ENCODE measurements at regions not wholly inside any gene's neighbourhood (a gene's known extent, or its start where the extent isn't known, plus 50 kb on each side); places are given as distances from the start of the nearest gene placed in this dataset.
"Not testable (repeated sequence)": the region's sequence is repeated elsewhere in the genome, so short reads cannot be mapped to it uniquely, and the experiment has no call there.

GRCh38 chr5:84748313-84748712, 363.6 kb upstream of the EDIL3 start:
- Histone ChIP-seq H3K9ac (ENCODE audit: low read length) (no peak overlapping the region), H2AFZ (ENCODE audit: low read depth, low read length, poor library complexity, severe bottlenecking) (no peak overlapping the region), H3K4me3 (replicated peaks in 1 of 2; ENCODE audit: low read depth in 1 of 2, low read length in 2 of 2) (no peak overlapping the region), H3K79me2 (ENCODE audit: insufficient read depth, low read length) (no peaks in the 10 kb centered on the region), H3K36me3 (ENCODE audit: control insufficient read depth in 1 of 2, insufficient read depth in 2 of 2, low read length in 2 of 2) (no peaks in the 10 kb centered on the region), H4K20me1 (ENCODE audit: insufficient read depth) (no peaks in the 10 kb centered on the region), H3K9me2 (ENCODE audit: insufficient read depth) (no peaks in the 10 kb centered on the region), H3K4me1 (ENCODE audit: control insufficient read depth in 1 of 2, insufficient read depth in 2 of 2, low read length in 2 of 2) (no peaks in the 10 kb centered on the region), H3K27ac (ENCODE audit: low read depth, low read length) (no peak overlapping the region), H3K9me3 (ENCODE audit: control insufficient read depth in 1 of 2, insufficient read depth in 1 of 2, low read depth in 1 of 2, low read length in 2 of 2) (no peaks in the 10 kb centered on the region), H3K4me2 (ENCODE audit: low read length) (no peak overlapping the region), H3K27me3 (ENCODE audit: insufficient read depth, low read length) (no peaks in the 10 kb centered on the region)
- no peak for DNase-seq (ENCODE audit: low read depth, low spot score)
- no peak for ATAC-seq
- ChIA-PET RAD21 (ENCODE audit: low non-redundant PET in 1 of 2, low total read pairs in 2 of 2, uncharacterized antibody in 2 of 2, unreplicated experiment in 2 of 2) (no interaction called here), POLR2A (no interaction called here), CTCF (no interaction called here)
- no TSS peak for BruUV-seq (replicated peaks)
- intact Hi-C loops (cut with micrococcal nuclease) = no loop called here
- no peak for TF ChIP-seq ELF1 (IDR thresholded peaks at IDR 0.05; ENCODE audit: borderline replicate concordance, low read depth)
- TF ChIP-seq SP1 (IDR thresholded peaks at IDR 0.05; ENCODE audit: low read depth) = no peak

- H3K79me2 ChIP-seq (ENCODE audit: insufficient read depth, low read length); H3K9me2 ChIP-seq (ENCODE audit: insufficient read depth); H3K27ac ChIP-seq (ENCODE audit: low read depth, low read length); H3K9ac ChIP-seq (ENCODE audit: low read length); H3K4me2 ChIP-seq (ENCODE audit: low read length); H2AFZ ChIP-seq (ENCODE audit: low read depth, low read length, poor library complexity, severe bottlenecking); RAD21 ChIA-PET (ENCODE audit: low non-redundant PET in 1 of 2, low total read pairs in 2 of 2, uncharacterized antibody in 2 of 2, unreplicated experiment in 2 of 2); ATAC-seq; intact Hi-C loops (cut with micrococcal nuclease); H3K4me1 ChIP-seq (ENCODE audit: control insufficient read depth in 1 of 2, insufficient read depth in 2 of 2, low read length in 2 of 2); CTCF ChIA-PET; H3K4me3 ChIP-seq (replicated peaks in 1 of 2; ENCODE audit: low read depth in 1 of 2, low read length in 2 of 2); BruUV-seq (replicated peaks); H4K20me1 ChIP-seq (ENCODE audit: insufficient read depth); H3K36me3 ChIP-seq (ENCODE audit: control insufficient read depth in 1 of 2, insufficient read depth in 2 of 2, low read length in 2 of 2); H3K9me3 ChIP-seq (ENCODE audit: control insufficient read depth in 1 of 2, insufficient read depth in 1 of 2, low read depth in 1 of 2, low read length in 2 of 2); DNase-seq (ENCODE audit: low read depth, low spot score); H3K27me3 ChIP-seq (ENCODE audit: insufficient read depth, low read length); POLR2A ChIA-PET: not testable (repeated sequence)
Observed at GRCh38 chr5:84746280-84746679, 361.6 kb upstream of the EDIL3 start.

- Histone ChIP-seq H3K4me3 (replicated peaks in 1 of 2; ENCODE audit: low read depth in 1 of 2, low read length in 2 of 2) (no peak overlapping the region), H3K9me2 (ENCODE audit: insufficient read depth) (no peaks in the 10 kb centered on the region), H2AFZ (ENCODE audit: low read depth, low read length, poor library complexity, severe bottlenecking) (no peak overlapping the region), H3K36me3 (ENCODE audit: control insufficient read depth in 1 of 2, insufficient read depth in 2 of 2, low read length in 2 of 2) (no peaks in the 10 kb centered on the region), H3K9me3 (ENCODE audit: control insufficient read depth in 1 of 2, insufficient read depth in 1 of 2, low read depth in 1 of 2, low read length in 2 of 2) (no peaks in the 10 kb centered on the region), H3K27me3 (ENCODE audit: insufficient read depth, low read length) (no peaks in the 10 kb centered on the region), H3K4me2 (ENCODE audit: low read length) (no peak overlapping the region), H4K20me1 (ENCODE audit: insufficient read depth) (no peaks in the 10 kb centered on the region), H3K27ac (ENCODE audit: low read depth, low read length) (no peak overlapping the region), H3K4me1 (ENCODE audit: control insufficient read depth in 1 of 2, insufficient read depth in 2 of 2, low read length in 2 of 2) (no peaks in the 10 kb centered on the region), H3K79me2 (ENCODE audit: insufficient read depth, low read length) (no peaks in the 10 kb centered on the region), H3K9ac (ENCODE audit: low read length) (no peak overlapping the region)
- no TSS peak for BruUV-seq (replicated peaks)
- RAD21 ChIA-PET (ENCODE audit: low non-redundant PET in 1 of 2, low total read pairs in 2 of 2, uncharacterized antibody in 2 of 2, unreplicated experiment in 2 of 2) = no interaction called here
- POLR2A ChIA-PET = no interaction called here
- DNase-seq (ENCODE audit: low read depth, low spot score) (no peak), ATAC-seq (no peak)
- intact Hi-C loops (cut with micrococcal nuclease) = no loop called here
- CTCF ChIA-PET = no interaction called here
- TF ChIP-seq SIN3A (IDR thresholded peaks at IDR 0.05; ENCODE audit: low read depth) (no peak), SRF (IDR thresholded peaks at IDR 0.05; ENCODE audit: low read depth) (no peak), EZH2 (IDR thresholded peaks at IDR 0.05) (no peak), FOSL1 (IDR thresholded peaks at IDR 0.05; ENCODE audit: low read depth) (no peak), YY1 (IDR thresholded peaks at IDR 0.05; ENCODE audit: extremely low read depth, insufficient replicate concordance, low read depth, low read length) (no peak), ZBTB33 (IDR thresholded peaks at IDR 0.05; ENCODE audit: extremely low read depth, insufficient replicate concordance, low read length) (no peak), ELF1 (IDR thresholded peaks at IDR 0.05; ENCODE audit: borderline replicate concordance, low read depth) (no peak), CEBPB (IDR thresholded peaks at IDR 0.05; ENCODE audit: low read depth) (no peak), CBX3 (IDR thresholded peaks at IDR 0.05; ENCODE audit: low read depth) (no peak), EZH2phosphoT487 (IDR thresholded peaks at IDR 0.05; ENCODE audit: borderline replicate concordance) (no peak), RAD21 (IDR thresholded peaks at IDR 0.05; ENCODE audit: low read depth) (no peak), EGR1 (IDR thresholded peaks at IDR 0.05; ENCODE audit: low read depth) (no peak), TCF7L2 (IDR thresholded peaks at IDR 0.05; ENCODE audit: borderline replicate concordance, extremely low read depth, insufficient read depth, insufficient read length) (no peak), POLR2A (IDR thresholded peaks at IDR 0.05; ENCODE audit: borderline replicate concordance, extremely low read depth, insufficient read depth, insufficient read length) (no peak)
Observed at GRCh38 chr5:84741056-84741455, 356.4 kb upstream of the EDIL3 start.

Measured in HCT116 (cell line).